Activated CD4-positive, alpha-beta T cell treated with anti-CD3 and anti-CD28 coated beads for 24 hours (primary cell): ENCODE measurements at regions not wholly inside any gene's neighbourhood (a gene's known extent, or its start where the extent isn't known, plus 50 kb on each side); places are given as distances from the start of the nearest gene placed in this dataset.
A peak's percentile ranks its signal among the peaks of the same experiment; 100 is the strongest.

Experiments
- DNase-seq, 2 donors: peaks; one replicate each; pipeline ENCODE4 v3.0.0-alpha.2; 2020; ENCODE audit warnings: low read depth in 2 of 2

GRCh38 chr15:69947394-69947793, 150.3 kb downstream of the TLE3 start:
- DNase-seq, result no peak

DNA sequence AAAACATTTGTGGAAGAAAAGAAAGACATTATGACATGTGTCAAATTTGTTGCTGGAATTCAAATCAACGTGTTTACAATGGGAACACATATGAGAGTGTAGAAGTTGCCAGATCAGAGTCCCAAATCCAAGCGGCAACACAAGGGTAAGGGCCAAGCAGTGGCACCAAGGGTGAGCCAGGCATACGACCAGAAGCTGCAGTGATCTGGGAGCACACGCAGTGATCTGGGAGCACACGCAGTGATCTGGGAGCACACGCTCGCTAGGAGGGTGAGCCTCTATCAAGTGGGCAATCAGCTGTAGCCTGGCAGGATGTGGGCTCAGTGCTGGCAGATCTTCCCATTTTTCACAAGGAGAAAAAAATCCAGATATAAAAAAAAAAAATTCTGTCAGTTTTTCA, 148.2 kb downstream of the TLE3 start:
- DNase-seq, result no peak

- DNase-seq, result no peak
Measured at GRCh38 chr15:69951256-69951897, 146.3 kb downstream of the TLE3 start.

GRCh38 chr15:69951898-69952555, 145.7 kb downstream of the TLE3 start:
- no peak for DNase-seq

DNA sequence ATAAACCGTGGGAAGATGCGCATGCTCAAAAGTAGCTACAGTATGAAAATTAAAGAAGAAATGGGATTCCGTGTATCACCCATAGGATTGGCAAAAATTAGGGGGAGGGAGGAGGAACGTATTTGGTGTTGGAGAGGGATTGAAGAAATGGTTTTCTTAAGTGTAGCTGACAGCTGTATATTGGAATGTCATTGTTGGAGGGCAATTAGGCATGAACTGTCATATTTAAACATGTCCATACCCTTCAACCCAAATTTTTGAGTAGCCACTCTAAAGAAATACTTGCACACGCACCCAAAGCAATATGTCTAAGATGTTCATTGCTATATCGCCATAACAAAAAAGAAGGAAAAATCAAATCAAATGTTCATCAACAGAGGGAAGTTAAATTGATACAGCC, 144.7 kb downstream of the TLE3 start:
- DNase-seq, result no peak

DNA sequence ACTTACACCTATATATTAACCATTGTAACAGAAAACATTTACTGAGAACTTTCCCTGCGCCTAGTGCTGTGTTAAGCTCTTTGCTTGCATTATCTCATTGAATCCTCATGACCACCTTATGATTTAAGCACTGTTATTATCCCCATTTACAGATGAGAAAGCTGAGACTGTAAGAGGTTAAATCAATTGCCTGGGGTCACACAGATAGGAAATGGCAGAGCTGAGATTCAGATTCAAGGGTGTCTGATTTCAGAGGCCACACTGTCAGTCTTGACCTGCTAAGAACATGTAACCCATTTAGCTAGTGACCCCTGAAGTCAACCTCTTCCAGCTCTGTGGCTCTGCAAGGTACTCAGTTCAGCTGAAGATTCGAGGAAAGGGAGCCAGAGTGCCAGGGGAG, 143.9 kb downstream of the TLE3 start:
- no peak for DNase-seq

GRCh38 chr15:69954666-69955065, 143.1 kb downstream of the TLE3 start:
- DNase-seq, result no peak

DNA sequence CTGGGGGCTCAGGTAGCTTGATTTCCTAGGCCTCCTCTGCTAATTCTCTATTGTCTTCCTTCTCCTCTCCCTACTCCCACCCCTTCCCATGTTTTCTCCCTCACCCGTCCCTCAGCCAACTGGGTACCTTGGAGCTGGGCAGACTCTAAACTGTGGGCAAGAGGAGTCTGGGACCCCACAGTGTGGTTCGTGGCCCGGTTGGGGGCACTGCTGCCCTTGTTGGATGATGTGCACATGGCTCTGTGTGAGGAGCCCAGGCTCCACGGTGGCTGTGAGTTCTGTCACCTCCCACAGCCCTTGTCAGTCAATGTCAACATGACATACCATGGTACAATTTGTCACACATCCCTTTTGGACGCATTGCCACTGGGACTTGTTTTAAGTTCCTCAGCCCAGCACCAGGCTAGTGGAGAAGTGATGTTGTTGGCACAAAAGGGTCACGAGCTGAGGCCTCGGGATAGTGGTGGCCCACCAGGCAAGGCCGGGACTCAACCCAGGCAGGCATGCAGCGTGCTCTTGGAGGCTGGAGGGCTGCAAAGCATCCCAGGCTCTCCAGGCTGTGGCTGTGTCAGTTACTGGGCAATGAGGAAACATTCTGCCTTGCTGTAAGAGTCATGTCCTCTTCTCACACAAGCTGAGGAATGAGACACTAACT, 142.3 kb downstream of the TLE3 start:
- no peak for DNase-seq

GRCh38 chr15:69956417-69956816, 141.3 kb downstream of the TLE3 start:
- DNase-seq, result no peak

DNA sequence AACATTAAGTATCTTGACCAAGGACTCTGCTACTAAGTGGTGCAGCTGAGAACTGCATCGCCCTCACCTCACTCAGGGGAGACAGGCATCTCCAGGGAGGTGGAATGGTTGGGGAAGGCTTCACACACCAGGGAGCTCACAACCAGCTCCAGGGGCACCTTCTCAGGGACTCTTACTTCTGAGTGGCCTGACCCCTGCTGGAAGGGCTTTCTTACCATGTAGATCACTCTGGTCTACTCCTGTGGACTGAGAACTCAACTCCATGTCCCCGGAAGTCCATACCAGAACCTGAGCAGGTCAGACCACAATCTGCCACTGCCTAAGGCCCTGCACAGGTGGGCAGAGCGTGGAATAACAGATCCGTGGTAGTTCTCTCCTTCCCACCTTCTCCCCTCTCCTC, 140.5 kb downstream of the TLE3 start:
- DNase-seq, result no peak

GRCh38 chr15:69958496-69959084, 139.1 kb downstream of the TLE3 start:
- no peak for DNase-seq

DNA sequence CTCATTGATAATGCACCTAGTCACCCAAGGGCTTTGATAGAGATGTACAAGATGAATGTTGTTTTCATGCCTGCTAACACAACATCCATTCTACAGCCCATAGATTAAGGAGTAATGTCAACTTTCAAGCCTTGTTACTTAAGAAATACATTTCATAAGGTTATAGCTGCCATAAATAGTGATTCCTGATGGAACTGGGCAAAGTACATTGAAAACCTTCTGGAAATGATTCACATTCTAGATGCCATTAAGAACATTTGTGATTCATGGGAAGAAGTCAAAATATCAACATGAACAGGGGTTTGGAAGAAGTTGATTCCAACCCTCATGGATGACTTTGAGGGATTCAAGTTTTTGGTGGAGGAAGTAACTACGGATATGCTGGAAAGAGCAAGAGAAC, 135.2 kb downstream of the TLE3 start:
- no peak for DNase-seq

GRCh38 chr15:69963385-69963784, 134.3 kb downstream of the TLE3 start:
- DNase-seq, result no peak

- no peak for DNase-seq
Measured at GRCh38 chr15:69971771-69972170, 125.9 kb downstream of the TLE3 start.

GRCh38 chr15:69972436-69972835, 125.3 kb downstream of the TLE3 start:
- no peak for DNase-seq

DNA sequence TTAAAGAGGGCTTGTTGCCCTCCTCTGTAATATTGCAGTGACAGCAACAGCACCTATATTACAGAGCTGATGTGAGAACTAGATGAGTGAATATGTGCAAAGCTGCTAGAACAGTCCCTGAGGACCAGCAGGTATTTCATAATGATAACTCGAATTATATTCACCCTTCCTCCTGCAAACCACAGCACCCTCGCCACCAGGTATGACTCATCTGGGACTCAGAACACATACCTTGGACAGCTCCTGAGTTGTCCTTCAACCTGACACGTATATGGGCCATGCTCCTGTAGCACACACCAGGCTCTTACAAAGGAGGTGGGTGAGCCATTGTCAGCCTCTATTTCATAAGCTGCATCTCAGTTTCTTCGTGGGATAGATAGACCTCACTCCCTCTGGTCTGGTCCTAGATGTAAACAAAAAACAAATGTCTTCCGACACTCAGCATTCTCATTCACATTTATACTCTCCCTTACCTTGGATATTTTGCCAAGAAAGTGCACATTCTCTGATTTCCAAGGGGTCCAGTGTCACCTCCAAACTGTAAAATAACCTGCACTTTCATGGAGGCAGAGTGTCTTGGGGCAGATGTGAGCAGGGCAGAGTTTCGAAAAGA, 124.5 kb downstream of the TLE3 start:
- peak in 1 of 2 donors; percentile 12 for DNase-seq

DNA sequence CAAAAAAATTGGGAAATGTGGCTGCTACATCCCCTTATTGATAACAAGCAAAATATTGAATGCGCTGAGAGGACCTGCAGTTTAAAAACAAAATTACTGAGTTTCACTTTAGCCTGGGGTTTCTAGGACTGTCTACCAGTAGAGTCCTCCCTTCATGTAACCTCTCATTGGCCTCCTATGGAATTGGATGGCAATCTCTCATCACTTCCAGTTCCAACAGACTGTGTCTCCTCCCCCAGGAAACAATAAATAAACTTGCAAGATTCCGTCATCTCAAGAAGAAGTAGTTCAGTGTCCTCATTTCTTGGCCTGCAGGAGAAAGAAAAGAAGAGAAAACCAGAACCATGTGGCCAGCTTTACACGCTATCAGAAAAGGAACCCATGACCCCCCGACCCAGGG, 123.8 kb downstream of the TLE3 start:
- no peak for DNase-seq

DNA sequence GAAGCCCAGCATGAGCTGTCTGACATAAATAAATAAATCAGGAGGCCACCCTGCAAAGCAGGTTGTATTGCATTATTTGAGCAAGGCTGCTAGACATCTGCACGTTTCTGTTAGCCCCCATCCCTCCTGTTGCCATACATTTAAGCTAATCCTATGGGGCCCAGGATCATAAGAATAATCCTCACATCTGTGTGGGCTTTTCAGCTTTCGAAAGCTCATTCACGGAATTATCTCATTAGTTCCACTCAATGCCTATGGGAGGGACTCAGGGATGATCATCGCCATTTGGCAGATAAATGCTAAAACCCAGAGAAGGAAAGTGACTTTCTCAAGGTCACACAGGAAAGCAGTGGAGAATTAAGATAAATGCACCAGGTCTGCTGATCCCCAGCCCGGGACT, 123.4 kb downstream of the TLE3 start:
- DNase-seq, result no peak

- peak; percentile 25 to 54 for DNase-seq
Measured at GRCh38 chr15:69976366-69976994, 121.2 kb downstream of the TLE3 start.

DNA sequence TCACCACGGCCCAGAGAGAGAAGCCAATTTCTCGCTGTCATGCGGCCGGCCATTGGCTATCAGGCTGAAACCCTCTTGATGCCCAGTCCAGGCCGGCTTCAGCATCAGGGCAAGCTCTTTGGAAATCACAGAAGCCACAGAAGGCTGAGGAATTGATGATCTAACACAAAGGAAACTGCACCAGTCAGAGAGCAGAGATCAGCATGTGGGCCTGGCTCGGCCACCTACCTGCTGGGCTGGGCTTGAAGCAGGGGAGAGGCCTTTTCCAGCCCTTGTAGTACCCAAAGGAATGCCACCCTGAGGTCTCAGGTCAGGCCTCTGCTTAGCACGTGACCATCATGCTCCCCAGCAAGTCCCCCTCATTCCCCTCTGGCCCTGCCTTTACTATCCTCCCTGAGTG, 119.1 kb downstream of the TLE3 start:
- no peak for DNase-seq

DNA sequence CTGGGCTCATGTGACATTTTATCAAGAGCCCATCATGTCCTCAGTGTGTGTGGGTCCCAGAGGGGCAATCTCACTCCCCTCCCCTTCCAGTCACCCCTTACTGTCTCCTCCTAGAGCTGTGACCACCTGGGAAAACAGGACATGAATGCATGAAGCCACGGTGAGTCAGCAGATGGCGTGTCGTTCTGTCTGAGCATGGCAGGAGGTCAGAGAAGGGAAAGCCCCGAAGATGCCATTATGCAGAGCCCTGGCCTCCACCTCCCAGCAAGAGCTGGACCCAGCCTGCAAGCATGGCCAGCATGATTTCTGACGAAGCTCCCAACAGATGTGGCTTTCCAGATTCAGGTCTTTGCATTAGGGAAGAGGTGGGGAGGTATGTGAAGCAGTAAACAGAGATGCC, 118.5 kb downstream of the TLE3 start:
- no peak for DNase-seq

- no peak for DNase-seq
Measured at GRCh38 chr15:69979783-69980182, 117.9 kb downstream of the TLE3 start.
